ENCODE measurements at regions not wholly inside any gene's neighbourhood (a gene's known extent, or its start where the extent isn't known, plus 50 kb on each side); places are given as distances from the start of the nearest gene placed in this dataset.

- H2AFZ ChIP-seq (ENCODE audit: insufficient read depth, low read depth, low read length, poor library complexity, severe bottlenecking): no peak overlapping the region
- Mint-ChIP-seq H3K4me3 (no peak overlapping the region), H3K27ac (no peak overlapping the region), H3K27me3 (ENCODE audit: low read depth in 3 of 3) (peaks cover 2 to 4% (median 3%) of the 10 kb centered on the region in 3 donors), H3K9me3 (no peaks in the 10 kb centered on the region), H3K36me3 (no peaks in the 10 kb centered on the region), H3K4me1 (no peaks in the 10 kb centered on the region)
- TF ChIP-seq, protein P1, sequence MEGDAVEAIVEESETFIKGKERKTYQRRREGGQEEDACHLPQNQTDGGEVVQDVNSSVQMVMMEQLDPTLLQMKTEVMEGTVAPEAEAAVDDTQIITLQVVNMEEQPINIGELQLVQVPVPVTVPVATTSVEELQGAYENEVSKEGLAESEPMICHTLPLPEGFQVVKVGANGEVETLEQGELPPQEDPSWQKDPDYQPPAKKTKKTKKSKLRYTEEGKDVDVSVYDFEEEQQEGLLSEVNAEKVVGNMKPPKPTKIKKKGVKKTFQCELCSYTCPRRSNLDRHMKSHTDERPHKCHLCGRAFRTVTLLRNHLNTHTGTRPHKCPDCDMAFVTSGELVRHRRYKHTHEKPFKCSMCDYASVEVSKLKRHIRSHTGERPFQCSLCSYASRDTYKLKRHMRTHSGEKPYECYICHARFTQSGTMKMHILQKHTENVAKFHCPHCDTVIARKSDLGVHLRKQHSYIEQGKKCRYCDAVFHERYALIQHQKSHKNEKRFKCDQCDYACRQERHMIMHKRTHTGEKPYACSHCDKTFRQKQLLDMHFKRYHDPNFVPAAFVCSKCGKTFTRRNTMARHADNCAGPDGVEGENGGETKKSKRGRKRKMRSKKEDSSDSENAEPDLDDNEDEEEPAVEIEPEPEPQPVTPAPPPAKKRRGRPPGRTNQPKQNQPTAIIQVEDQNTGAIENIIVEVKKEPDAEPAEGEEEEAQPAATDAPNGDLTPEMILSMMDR (IDR thresholded peaks at IDR 0.05): no peak
- H3K27me3 ChIP-seq (ENCODE audit: control insufficient read depth in 2 of 2, insufficient read depth in 2 of 2, low read length in 2 of 2): no peaks in the 10 kb centered on the region
- no peak overlapping the region for H3K27ac ChIP-seq (ENCODE audit: low read depth in 1 of 2, low read length in 2 of 2)
- no peak for DNase-seq
- H3K4me2 ChIP-seq (replicated peaks; ENCODE audit: extremely low read depth, low read length, poor library complexity, severe bottlenecking): no peak overlapping the region
- H3K4me3 ChIP-seq (replicated peaks in 1 of 3; ENCODE audit: low read depth in 2 of 3, low read length in 3 of 3): no peak overlapping the region
- WGBS (ENCODE audit: insufficient coverage): 97% methylated on average over 3 of the region's 5 CpGs
- intact Hi-C loops (cut with micrococcal nuclease): no loop called here
- H3K79me2 ChIP-seq (ENCODE audit: insufficient read depth, low read length): no peaks in the 10 kb centered on the region
- H3K4me1 ChIP-seq (ENCODE audit: control insufficient read depth in 1 of 2, insufficient read depth in 2 of 2, low read length in 2 of 2): no peaks in the 10 kb centered on the region
- no peak overlapping the region for H3K9ac ChIP-seq (ENCODE audit: insufficient read depth, low read length, poor library complexity, severe bottlenecking)
- no peaks in the 10 kb centered on the region for H4K20me1 ChIP-seq (ENCODE audit: insufficient read depth, low read length)
- no peaks in the 10 kb centered on the region for H3K36me3 ChIP-seq (replicated peaks in 1 of 2; ENCODE audit: control insufficient read depth in 1 of 2, insufficient read depth in 2 of 2, low read length in 2 of 2)
- no peaks in the 10 kb centered on the region for H3K9me3 ChIP-seq (replicated peaks in 1 of 2; ENCODE audit: control insufficient read depth in 1 of 2, insufficient read depth in 1 of 2, low read length in 2 of 2)
Measured at GRCh38 chr10:44766631-44767030, 144.5 kb upstream of the TMEM72 start.

DNA sequence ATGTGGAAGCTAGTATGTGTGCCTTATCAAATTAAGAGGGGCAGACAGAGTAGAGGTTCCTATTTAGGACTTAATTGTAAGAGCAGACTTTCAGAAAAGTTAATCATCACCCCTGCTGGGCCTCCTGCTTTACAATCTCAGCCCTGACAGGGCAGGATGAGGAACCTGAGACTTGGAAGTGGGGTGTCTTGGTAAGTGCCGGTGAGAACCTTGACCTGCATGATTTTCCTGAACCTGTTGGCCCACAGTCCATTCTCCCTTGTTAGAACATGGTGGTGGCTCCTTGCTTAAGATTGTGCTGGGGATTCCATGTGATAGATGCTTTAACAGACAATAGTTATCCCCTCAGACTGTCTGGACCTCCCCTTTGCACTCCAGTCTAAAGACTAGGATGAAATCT, 141.7 kb upstream of the TMEM72 start:
- Histone ChIP-seq H3K36me3 (replicated peaks in 1 of 2; ENCODE audit: control insufficient read depth in 1 of 2, insufficient read depth in 2 of 2, low read length in 2 of 2) (no peaks in the 10 kb centered on the region), H3K4me1 (ENCODE audit: control insufficient read depth in 1 of 2, insufficient read depth in 2 of 2, low read length in 2 of 2) (no peaks in the 10 kb centered on the region), H3K9ac (ENCODE audit: insufficient read depth, low read length, poor library complexity, severe bottlenecking) (no peak overlapping the region), H3K4me3 (replicated peaks in 1 of 3; ENCODE audit: low read depth in 2 of 3, low read length in 3 of 3) (no peak overlapping the region), H2AFZ (ENCODE audit: insufficient read depth, low read depth, low read length, poor library complexity, severe bottlenecking) (no peak overlapping the region), H3K4me2 (replicated peaks; ENCODE audit: extremely low read depth, low read length, poor library complexity, severe bottlenecking) (no peak overlapping the region), H4K20me1 (ENCODE audit: insufficient read depth, low read length) (no peaks in the 10 kb centered on the region), H3K79me2 (ENCODE audit: insufficient read depth, low read length) (no peaks in the 10 kb centered on the region), H3K27me3 (ENCODE audit: control insufficient read depth in 2 of 2, insufficient read depth in 2 of 2, low read length in 2 of 2) (no peaks in the 10 kb centered on the region), H3K9me3 (replicated peaks in 1 of 2; ENCODE audit: control insufficient read depth in 1 of 2, insufficient read depth in 1 of 2, low read length in 2 of 2) (no peaks in the 10 kb centered on the region), H3K27ac (ENCODE audit: low read depth in 1 of 2, low read length in 2 of 2) (no peak overlapping the region)
- Mint-ChIP-seq H3K36me3 (no peaks in the 10 kb centered on the region), H3K9me3 (peaks cover 0 to 5% (median 0%) of the 10 kb centered on the region in 7 donors), H3K27me3 (ENCODE audit: low read depth in 3 of 3) (peaks cover 0 to 6% (median 4%) of the 10 kb centered on the region in 3 donors), H3K4me3 (no peak overlapping the region), H3K27ac (no peak overlapping the region), H3K4me1 (no peaks in the 10 kb centered on the region)
- WGBS (ENCODE audit: insufficient coverage): 100% methylated on average over 1 of the region's 1 CpG
- intact Hi-C loops (cut with micrococcal nuclease): no loop called here
- no peak for DNase-seq
- TF ChIP-seq, protein P1 (IDR thresholded peaks at IDR 0.05): no peak

Data from CD14-positive monocyte (primary cell).